Stomach (tissue), 4 donors: ENCODE measurements at regions not wholly inside any gene's neighbourhood (a gene's known extent, or its start where the extent isn't known, plus 50 kb on each side); places are given as distances from the start of the nearest gene placed in this dataset.

ENCODE experiments used
- EP300 ChIP-seq: sonication (generic); formaldehyde crosslinking; IDR thresholded peaks from one replicate; pipeline ENCODE4 v1.6.1; 2017; ENCODE audit warnings: antibody characterized with exemption
- POLR2A ChIP-seq, 4 donors: fragments of 450-650 bp; IDR thresholded peaks; one replicate each; pipeline ENCODE4 v1.6.1; 2016; ENCODE audit warnings: antibody characterized with exemption in 4 of 4, control low read depth in 2 of 4, mild to moderate bottlenecking in 1 of 4, moderate library complexity in 1 of 4
- POLR2AphosphoS5 ChIP-seq, 3 donors: sonication (generic); formaldehyde crosslinking; IDR thresholded peaks; one replicate each; pipeline ENCODE4 v1.6.1; 2016; ENCODE audit warnings: antibody characterized with exemption in 3 of 3
- TF ChIP-seq, protein P1 (sequence below), 7 experiments: fragments of 450-650 bp in 4 of 7; fragments of 200-600 bp in 3 of 7; sonication (generic) in 3 of 7; IDR thresholded peaks; one replicate each; pipeline ENCODE4 v1.5.1; 2016 to 2019; ENCODE audit warnings: antibody characterized with exemption in 7 of 7, control low read depth in 2 of 7, mild to moderate bottlenecking in 1 of 7

DNA sequence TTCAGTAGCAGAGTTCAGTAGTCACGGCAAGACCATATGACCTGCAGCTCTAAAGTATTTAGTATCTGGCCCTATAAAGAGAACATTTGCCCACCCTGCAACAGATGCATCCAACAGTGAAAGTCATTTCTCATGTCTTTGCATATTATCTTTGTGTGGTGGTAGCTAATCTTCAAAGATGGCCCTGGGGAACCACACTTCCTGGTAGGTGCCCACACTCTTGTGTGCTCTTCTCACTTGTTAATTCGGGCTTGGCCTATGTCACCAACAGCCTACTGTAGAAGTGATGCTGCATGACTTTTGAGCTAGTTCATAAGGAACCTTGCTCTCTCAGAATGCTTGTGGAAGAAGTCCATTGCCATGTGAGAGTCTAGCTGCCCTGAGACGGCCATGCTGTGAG is 85.6 kb downstream of the MAP1LC3B2 start:
- TF ChIP-seq, protein P1, sequence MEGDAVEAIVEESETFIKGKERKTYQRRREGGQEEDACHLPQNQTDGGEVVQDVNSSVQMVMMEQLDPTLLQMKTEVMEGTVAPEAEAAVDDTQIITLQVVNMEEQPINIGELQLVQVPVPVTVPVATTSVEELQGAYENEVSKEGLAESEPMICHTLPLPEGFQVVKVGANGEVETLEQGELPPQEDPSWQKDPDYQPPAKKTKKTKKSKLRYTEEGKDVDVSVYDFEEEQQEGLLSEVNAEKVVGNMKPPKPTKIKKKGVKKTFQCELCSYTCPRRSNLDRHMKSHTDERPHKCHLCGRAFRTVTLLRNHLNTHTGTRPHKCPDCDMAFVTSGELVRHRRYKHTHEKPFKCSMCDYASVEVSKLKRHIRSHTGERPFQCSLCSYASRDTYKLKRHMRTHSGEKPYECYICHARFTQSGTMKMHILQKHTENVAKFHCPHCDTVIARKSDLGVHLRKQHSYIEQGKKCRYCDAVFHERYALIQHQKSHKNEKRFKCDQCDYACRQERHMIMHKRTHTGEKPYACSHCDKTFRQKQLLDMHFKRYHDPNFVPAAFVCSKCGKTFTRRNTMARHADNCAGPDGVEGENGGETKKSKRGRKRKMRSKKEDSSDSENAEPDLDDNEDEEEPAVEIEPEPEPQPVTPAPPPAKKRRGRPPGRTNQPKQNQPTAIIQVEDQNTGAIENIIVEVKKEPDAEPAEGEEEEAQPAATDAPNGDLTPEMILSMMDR (IDR thresholded peaks at IDR 0.05), result no peak
- no peak for TF ChIP-seq POLR2A (IDR thresholded peaks at IDR 0.05)
- no peak for TF ChIP-seq POLR2AphosphoS5 (IDR thresholded peaks at IDR 0.05)
- TF ChIP-seq EP300, result no peak
